ENCODE measurements at regions not wholly inside any gene's neighbourhood (a gene's known extent, or its start where the extent isn't known, plus 50 kb on each side); places are given as distances from the start of the nearest gene placed in this dataset.
"Not testable (repeated sequence)": the region's sequence is repeated elsewhere in the genome, so short reads cannot be mapped to it uniquely, and the experiment has no call there.

GRCh38 chrX:79026742-79027141, 81.6 kb downstream of the P2RY10 start:
- POLR2A ChIA-PET, CTCF ChIA-PET: not testable (repeated sequence)

GRCh38 chrX:79035421-79035820, 90.2 kb downstream of the P2RY10 start:
- CTCF ChIA-PET = no interaction called here
- POLR2A ChIA-PET = no interaction called here

GRCh38 chrX:79036157-79036880, 91.1 kb downstream of the P2RY10 start:
- POLR2A ChIA-PET = no interaction called here
- CTCF ChIA-PET = no interaction called here

- CTCF ChIA-PET = no interaction called here
- POLR2A ChIA-PET = no interaction called here
These were observed 78.8 kb upstream of the GPR174 start for GRCh38 chrX:79065696-79066095.

GRCh38 chrX:79078114-79078513, 66.4 kb upstream of the GPR174 start:
- ChIA-PET CTCF (no interaction called here), POLR2A (no interaction called here)

GRCh38 chrX:79079477-79079876, 65.0 kb upstream of the GPR174 start:
- POLR2A ChIA-PET = interaction anchor here (0.6 kb wide), 1 partner anchor 8 kb away, joined by 3 read pairs; no protein-coding TSS in a partner anchor
- CTCF ChIA-PET = interaction anchor here (1.0 kb wide), 1 partner anchor 85 kb away, joined by 3 read pairs; no protein-coding TSS in a partner anchor

- ChIA-PET CTCF (interaction anchor here (1.0 kb wide), 1 partner anchor 84 kb away, joined by 3 read pairs; no protein-coding TSS in a partner anchor), POLR2A (no interaction called here)
These were observed 64.3 kb upstream of the GPR174 start for GRCh38 chrX:79080141-79080540.

- POLR2A ChIA-PET = no interaction called here
- CTCF ChIA-PET = no interaction called here
These were observed 62.5 kb upstream of the GPR174 start for GRCh38 chrX:79081895-79082512.

GRCh38 chrX:79082899-79083298, 61.6 kb upstream of the GPR174 start:
- ChIA-PET POLR2A (no interaction called here), CTCF (no interaction called here)

DNA sequence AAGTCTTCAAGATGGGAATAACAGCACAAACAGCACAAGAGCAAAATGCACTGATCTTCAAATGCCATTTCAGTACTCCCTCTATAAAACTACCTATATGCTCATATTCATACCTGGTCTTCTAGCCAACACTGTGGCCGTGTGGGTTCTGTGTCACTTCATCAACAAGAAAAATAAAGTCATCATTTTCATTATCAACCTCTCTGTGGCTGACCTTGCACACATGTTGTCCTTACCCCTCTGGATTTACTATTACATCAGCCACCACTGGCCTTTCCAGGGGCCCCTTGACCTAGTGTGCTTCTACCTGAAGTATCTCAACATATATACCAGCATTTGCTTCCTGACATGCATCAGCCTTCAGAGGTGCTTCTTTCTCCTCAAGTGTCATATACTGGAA, 59.6 kb upstream of the GPR174 start:
- POLR2A ChIA-PET = no interaction called here
- CTCF ChIA-PET = no interaction called here

- ChIA-PET POLR2A (no interaction called here), CTCF (no interaction called here)
These were observed 54.4 kb upstream of the GPR174 start for GRCh38 chrX:79089896-79090584.

DNA sequence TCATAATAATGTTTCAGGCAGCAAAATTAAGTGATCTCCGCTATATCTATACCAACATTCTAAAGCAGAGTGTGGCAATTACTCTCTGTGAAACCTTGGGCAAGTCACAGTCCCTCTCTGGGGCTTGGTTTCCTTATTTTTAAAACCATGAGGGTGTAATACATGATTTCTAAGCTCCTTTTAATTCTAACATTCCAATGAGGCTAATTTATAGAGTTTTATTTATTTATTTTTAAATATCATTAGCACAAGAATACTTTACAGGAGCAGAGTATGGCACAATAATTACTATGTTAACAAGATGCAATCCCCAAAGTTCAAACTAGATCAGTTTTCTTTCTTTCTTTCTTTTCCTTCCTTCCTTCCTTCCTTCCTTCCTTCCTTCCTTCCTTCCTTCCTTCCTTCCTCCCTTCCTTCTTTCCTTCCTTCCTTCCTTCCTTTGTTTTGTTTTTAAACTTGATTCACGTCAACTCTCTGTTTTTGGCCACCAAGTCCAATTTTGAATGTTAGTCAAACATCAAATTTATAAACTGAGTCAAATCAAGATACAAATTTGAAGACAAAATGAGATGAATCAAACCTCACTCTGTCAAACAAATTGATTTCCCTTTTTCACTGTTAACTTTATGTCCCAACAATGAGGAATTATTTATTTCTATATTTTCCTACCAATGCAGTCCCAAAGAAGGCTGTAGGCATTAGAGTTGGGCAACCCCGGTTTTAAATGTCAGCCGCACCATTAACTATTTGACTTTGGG, 50.2 kb upstream of the GPR174 start:
- CTCF ChIA-PET = no interaction called here
- POLR2A ChIA-PET = no interaction called here
